Keratinocyte (primary cell): ENCODE measurements at regions not wholly inside any gene's neighbourhood (a gene's known extent, or its start where the extent isn't known, plus 50 kb on each side); places are given as distances from the start of the nearest gene placed in this dataset.

Experiments used
- DNase-seq: peaks from one replicate; pipeline ENCODE4 v3.0.0-alpha.2; 2011; ENCODE audit warnings: low read depth, missing footprints, low spot score
- FAIRE-seq: peaks from 2 replicates; lab custom pipeline; 2011; peaks lifted over from hg19 to GRCh38; lab: Jason Lieb, UNC
- H2AFZ ChIP-seq: 2 replicates; pipeline ENCODE4 v1.6.0; 2012; ENCODE audit warnings: low read length, control low read depth, inconsistent platforms; ENCODE audit not compliant: control insufficient read depth
- H3K27ac ChIP-seq: 2 replicates; pipeline ENCODE4 v1.5.1; 2011; ENCODE audit warnings: low read length; ENCODE audit not compliant: control insufficient read depth, insufficient read depth
- H3K27me3 ChIP-seq: 3 replicates; pipeline ENCODE4 v1.6.0; 2011; ENCODE audit warnings: low read length; ENCODE audit not compliant: control insufficient read depth, insufficient read depth; ENCODE audit errors: extremely low read depth
- H3K36me3 ChIP-seq, 2 experiments: 2 replicates in 1 of 2; 3 replicates in 1 of 2; pipeline ENCODE4 v1.5.1; 2011; ENCODE audit warnings: low read length in 2 of 2, mild to moderate bottlenecking in 1 of 2; ENCODE audit not compliant: control insufficient read depth in 2 of 2, insufficient read depth in 2 of 2; ENCODE audit errors: extremely low read depth in 1 of 2
- H3K4me1 ChIP-seq: 3 replicates; pipeline ENCODE4 v1.5.1; 2011; ENCODE audit warnings: low read length; ENCODE audit not compliant: control insufficient read depth, insufficient read depth; ENCODE audit errors: extremely low read depth
- H3K4me2 ChIP-seq: 3 replicates; pipeline ENCODE4 v1.6.0; 2011; ENCODE audit warnings: low read depth, low read length; ENCODE audit not compliant: control insufficient read depth, insufficient read depth; ENCODE audit errors: extremely low read depth
- H3K4me3 ChIP-seq, 3 experiments: fragments of 200-600 bp in 1 of 3; sonication (generic) in 1 of 3; 2 replicates in 2 of 3; 3 replicates in 1 of 3; pipeline ENCODE4 v1.5.1; 2011 to 2016; ENCODE audit warnings: low read length in 3 of 3, mild to moderate bottlenecking in 3 of 3, control low read depth in 2 of 3, inconsistent platforms in 1 of 3, low read depth in 1 of 3, mixed read lengths in 1 of 3, mixed run types in 1 of 3, moderate library complexity in 1 of 3; ENCODE audit not compliant: control insufficient read depth in 2 of 3, insufficient read depth in 2 of 3; ENCODE audit errors: extremely low read depth in 1 of 3
- H3K79me2 ChIP-seq: 2 replicates; pipeline ENCODE4 v1.6.0; 2012; ENCODE audit warnings: low read length; ENCODE audit not compliant: control insufficient read depth, insufficient read depth
- H3K9ac ChIP-seq: 3 replicates; pipeline ENCODE4 v1.6.0; 2011; ENCODE audit warnings: low read length; ENCODE audit not compliant: control insufficient read depth, insufficient read depth; ENCODE audit errors: extremely low read depth
- H3K9me1 ChIP-seq: 3 replicates; pipeline ENCODE4 v1.6.0; 2011; ENCODE audit warnings: low read length; ENCODE audit not compliant: control insufficient read depth, insufficient read depth; ENCODE audit errors: extremely low read depth
- H3K9me3 ChIP-seq: 2 replicates; pipeline ENCODE4 v1.5.1; 2012; ENCODE audit warnings: low read depth, low read length; ENCODE audit not compliant: control insufficient read depth
- H4K20me1 ChIP-seq: 3 replicates; pipeline ENCODE4 v1.6.0; 2011; ENCODE audit warnings: low read length; ENCODE audit not compliant: control insufficient read depth, insufficient read depth; ENCODE audit errors: extremely low read depth
- EZH2 ChIP-seq: IDR thresholded peaks from one replicate; pipeline ENCODE4 v1.6.1; 2012; ENCODE audit warnings: inconsistent platforms, mild to moderate bottlenecking, low read length, moderate library complexity
- dilution Hi-C: fragments of 300-500 bp; cut with MboI; formaldehyde crosslinking; loops from one replicate; pipeline ENCODE4 v1.7.0; 2020; ENCODE audit warnings: low sequenced_read_pairs; ENCODE audit not compliant: extremely low pct_ligation_motif_present
- TF ChIP-seq, protein P1 (sequence below), 3 experiments: IDR thresholded peaks in 1 of 3; conservative IDR thresholded peaks in 1 of 3; optimal IDR thresholded peaks in 1 of 3; 2 replicates in 2 of 3; 3 replicates in 1 of 3; pipeline versions ENCODE3 to v1.5.1; 2011; ENCODE audit warnings: low read length in 3 of 3, mild to moderate bottlenecking in 3 of 3, moderate library complexity in 2 of 3, control low read depth in 1 of 3, inconsistent platforms in 1 of 3; ENCODE audit not compliant: insufficient read depth in 2 of 3; ENCODE audit errors: extremely low read depth in 1 of 3

DNA sequence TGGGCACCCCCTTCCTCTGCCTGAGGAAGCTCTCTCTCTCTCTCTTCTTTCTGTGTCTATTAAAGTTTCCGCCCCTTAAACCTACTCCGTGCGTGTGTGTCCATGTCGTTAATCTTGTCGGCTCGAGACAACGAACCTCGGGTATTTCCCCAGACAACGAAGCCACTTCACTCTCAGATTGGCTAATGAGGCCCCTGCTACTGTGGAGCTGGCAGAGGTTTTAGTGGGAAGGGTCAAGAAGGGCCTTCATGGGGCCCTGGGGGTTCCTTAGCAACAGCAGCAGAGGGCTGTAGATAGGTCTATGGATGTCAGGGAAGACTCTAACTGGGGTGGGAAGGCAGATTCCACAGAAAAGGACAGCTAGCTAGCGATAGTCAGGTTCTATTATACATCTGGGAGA is 239.8 kb upstream of the RAB4A start:
- no peak for FAIRE-seq
- dilution Hi-C loops, result no loop called here
- H3K9ac ChIP-seq, result no peak overlapping the region
- H3K4me2 ChIP-seq, result no peak overlapping the region
- no peaks in the 10 kb centered on the region for H3K79me2 ChIP-seq
- H4K20me1 ChIP-seq, result no peaks in the 10 kb centered on the region
- H3K27ac ChIP-seq, result no peak overlapping the region
- DNase-seq, result no peak
- H3K9me1 ChIP-seq, result no peaks in the 10 kb centered on the region
- H3K4me3 ChIP-seq, result no peak overlapping the region
- no peaks in the 10 kb centered on the region for H3K4me1 ChIP-seq
- no peaks in the 10 kb centered on the region for H3K9me3 ChIP-seq
- TF ChIP-seq, protein P1, sequence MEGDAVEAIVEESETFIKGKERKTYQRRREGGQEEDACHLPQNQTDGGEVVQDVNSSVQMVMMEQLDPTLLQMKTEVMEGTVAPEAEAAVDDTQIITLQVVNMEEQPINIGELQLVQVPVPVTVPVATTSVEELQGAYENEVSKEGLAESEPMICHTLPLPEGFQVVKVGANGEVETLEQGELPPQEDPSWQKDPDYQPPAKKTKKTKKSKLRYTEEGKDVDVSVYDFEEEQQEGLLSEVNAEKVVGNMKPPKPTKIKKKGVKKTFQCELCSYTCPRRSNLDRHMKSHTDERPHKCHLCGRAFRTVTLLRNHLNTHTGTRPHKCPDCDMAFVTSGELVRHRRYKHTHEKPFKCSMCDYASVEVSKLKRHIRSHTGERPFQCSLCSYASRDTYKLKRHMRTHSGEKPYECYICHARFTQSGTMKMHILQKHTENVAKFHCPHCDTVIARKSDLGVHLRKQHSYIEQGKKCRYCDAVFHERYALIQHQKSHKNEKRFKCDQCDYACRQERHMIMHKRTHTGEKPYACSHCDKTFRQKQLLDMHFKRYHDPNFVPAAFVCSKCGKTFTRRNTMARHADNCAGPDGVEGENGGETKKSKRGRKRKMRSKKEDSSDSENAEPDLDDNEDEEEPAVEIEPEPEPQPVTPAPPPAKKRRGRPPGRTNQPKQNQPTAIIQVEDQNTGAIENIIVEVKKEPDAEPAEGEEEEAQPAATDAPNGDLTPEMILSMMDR (optimal IDR thresholded peaks at IDR 0.05 in 1 of 3, IDR thresholded peaks at IDR 0.05 in 1 of 3, conservative IDR thresholded peaks at IDR 0.05 in 1 of 3; ENCODE audit: extremely low read depth in 1 of 3, insufficient read depth in 2 of 3, low read length in 3 of 3), result no peak
- no peak for TF ChIP-seq EZH2
- H3K27me3 ChIP-seq, result no peaks in the 10 kb centered on the region
- no peak overlapping the region for H2AFZ ChIP-seq
- no peaks in the 10 kb centered on the region for H3K36me3 ChIP-seq

DNA sequence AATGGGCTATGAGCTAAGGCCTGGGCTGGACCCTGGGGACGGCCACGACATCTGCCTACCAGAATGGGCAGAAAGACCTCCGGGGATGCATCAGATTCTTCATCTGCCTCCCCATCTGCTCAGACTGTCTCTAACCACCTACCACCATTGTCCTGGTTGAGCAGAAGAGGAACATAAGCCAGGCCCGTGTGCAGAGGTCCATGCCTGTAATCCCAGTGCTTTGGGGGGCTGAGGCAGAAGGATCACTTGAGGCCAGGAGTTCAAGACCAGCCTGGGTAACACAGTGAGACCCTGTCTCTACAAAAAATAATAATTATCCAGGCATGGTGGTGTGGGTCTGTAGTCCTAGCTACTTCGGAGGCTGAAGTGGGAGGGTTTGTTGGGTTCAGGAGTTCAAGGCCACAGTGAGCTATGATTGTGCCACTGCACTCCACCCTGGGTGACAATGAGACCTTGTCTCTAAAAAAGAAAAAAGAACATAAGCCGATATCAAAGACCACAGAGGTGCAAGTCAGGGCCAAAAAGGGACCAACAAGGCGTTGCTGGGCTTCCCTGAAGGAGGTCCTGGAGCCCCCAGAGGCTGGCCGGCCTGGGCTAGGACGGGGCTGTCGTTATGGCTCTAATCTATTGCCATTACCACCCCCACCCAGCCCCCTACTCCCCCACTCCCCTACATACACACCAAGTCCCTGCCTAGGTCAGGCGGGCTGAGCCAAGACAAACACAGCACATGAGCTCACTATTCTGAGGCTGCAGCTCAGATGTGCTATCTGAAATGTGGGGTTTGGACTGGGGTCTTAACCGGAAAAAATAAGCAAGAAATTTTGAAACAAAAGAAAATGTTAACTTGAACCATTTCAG is 239.2 kb upstream of the RAB4A start:
- Histone ChIP-seq H3K4me1 (no peaks in the 10 kb centered on the region), H3K27ac (no peak overlapping the region), H3K36me3 (no peaks in the 10 kb centered on the region), H4K20me1 (no peaks in the 10 kb centered on the region), H3K9me1 (no peaks in the 10 kb centered on the region), H3K79me2 (no peaks in the 10 kb centered on the region), H3K9ac (no peak overlapping the region), H2AFZ (no peak overlapping the region), H3K27me3 (no peaks in the 10 kb centered on the region), H3K4me3 (no peak overlapping the region), H3K9me3 (no peaks in the 10 kb centered on the region), H3K4me2 (no peak overlapping the region)
- dilution Hi-C loops, result no loop called here
- TF ChIP-seq, protein P1 (optimal IDR thresholded peaks at IDR 0.05 in 1 of 3, IDR thresholded peaks at IDR 0.05 in 1 of 3, conservative IDR thresholded peaks at IDR 0.05 in 1 of 3; ENCODE audit: extremely low read depth in 1 of 3, insufficient read depth in 2 of 3, low read length in 3 of 3), result no peak
- TF ChIP-seq EZH2, result no peak
- DNase-seq (no peak), FAIRE-seq (no peak)
